ENCODE measurements at regions not wholly inside any gene's neighbourhood (a gene's known extent, or its start where the extent isn't known, plus 50 kb on each side); places are given as distances from the start of the nearest gene placed in this dataset.

DNA sequence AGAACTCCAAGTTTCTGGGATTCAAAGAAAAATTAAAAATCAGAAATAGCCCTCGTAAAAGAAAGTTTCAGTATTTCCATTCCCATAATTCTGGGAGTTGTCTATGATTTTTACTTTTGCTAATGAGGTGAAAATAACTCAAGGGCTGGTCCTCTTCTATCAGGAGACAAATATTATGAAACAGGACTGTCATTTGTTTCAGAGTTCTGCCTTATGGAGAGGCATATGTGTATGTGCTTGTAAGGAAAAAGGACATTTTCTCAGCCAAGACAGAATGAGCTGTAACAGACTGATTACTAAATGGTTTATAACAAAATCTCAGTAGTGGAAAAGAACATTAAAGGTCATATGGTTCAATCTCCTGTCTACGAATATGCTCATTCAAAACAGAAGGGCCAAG, 59.0 kb upstream of the TAB3 start:
- Histone ChIP-seq H4K20me1 (ENCODE audit: insufficient read depth, low read length) (no peaks in the 10 kb centered on the region), H2AFZ (replicated peaks; ENCODE audit: low read length, poor library complexity) (no peak overlapping the region)
- no peak for ATAC-seq (ENCODE audit: low read depth)

More for the DNA sequence above, 59.0 kb upstream of the TAB3 start:
- no peak overlapping the region for H2BK120ac ChIP-seq (ENCODE audit: low read depth, low read length)
- no peaks in the 10 kb centered on the region for H3K4me1 ChIP-seq (ENCODE audit: control insufficient read depth, insufficient read depth, low read length)
- H4K91ac ChIP-seq (ENCODE audit: insufficient read depth, low read depth, low read length): no peak overlapping the region
- POLR2A ChIA-PET (ENCODE audit: unreplicated experiment): no interaction called here
- no peak overlapping the region for H4K5ac ChIP-seq (ENCODE audit: low read depth, low read length)
- dilution Hi-C loops (cut with HindIII; ENCODE audit: low sequenced_read_pairs, unreplicated experiment) (no loop called here), in situ Hi-C loops (cut with MboI; ENCODE audit: low sequenced_read_pairs) (no loop called here), intact Hi-C loops (cut with micrococcal nuclease) (no loop called here)
- CTCF ChIA-PET: no interaction called here
- H2AK9ac ChIP-seq (replicated peaks; ENCODE audit: low read depth, low read length, poor library complexity): no peak overlapping the region
- H3K4me2 ChIP-seq (ENCODE audit: low read depth, low read length): no peak overlapping the region
- H3K23ac ChIP-seq (ENCODE audit: low read depth, low read length): no peak overlapping the region
- WGBS, 2 experiments (ENCODE audit: extremely low coverage in 2 of 2, insufficient read length in 1 of 2): no CpG with 5 or more reads among the region's 2 CpGs
- H3K9me1 ChIP-seq (ENCODE audit: insufficient read depth, low read length): no peaks in the 10 kb centered on the region
- no peak overlapping the region for H2AK5ac ChIP-seq (ENCODE audit: low read depth, low read length)
- H3K27ac ChIP-seq (ENCODE audit: insufficient read depth, low read length): no peak overlapping the region
- H3K18ac ChIP-seq (ENCODE audit: low read depth, low read length): no peak overlapping the region
- TF ChIP-seq, protein P1, sequence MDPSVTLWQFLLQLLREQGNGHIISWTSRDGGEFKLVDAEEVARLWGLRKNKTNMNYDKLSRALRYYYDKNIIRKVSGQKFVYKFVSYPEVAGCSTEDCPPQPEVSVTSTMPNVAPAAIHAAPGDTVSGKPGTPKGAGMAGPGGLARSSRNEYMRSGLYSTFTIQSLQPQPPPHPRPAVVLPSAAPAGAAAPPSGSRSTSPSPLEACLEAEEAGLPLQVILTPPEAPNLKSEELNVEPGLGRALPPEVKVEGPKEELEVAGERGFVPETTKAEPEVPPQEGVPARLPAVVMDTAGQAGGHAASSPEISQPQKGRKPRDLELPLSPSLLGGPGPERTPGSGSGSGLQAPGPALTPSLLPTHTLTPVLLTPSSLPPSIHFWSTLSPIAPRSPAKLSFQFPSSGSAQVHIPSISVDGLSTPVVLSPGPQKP (IDR thresholded peaks at IDR 0.05; ENCODE audit: borderline replicate concordance, low read depth, low read length): no peak
- TF ChIP-seq RFX5 (IDR thresholded peaks at IDR 0.05; ENCODE audit: low read depth, low read length): no peak
- no peak for TF ChIP-seq CEBPB (IDR thresholded peaks at IDR 0.05; ENCODE audit: low read depth, low read length)
- TF ChIP-seq RCOR1 (IDR thresholded peaks at IDR 0.05; ENCODE audit: insufficient replicate concordance, low read length): no peak
- no peak for TF ChIP-seq BHLHE40 (IDR thresholded peaks at IDR 0.05; ENCODE audit: low read depth, low read length)
- no peak overlapping the region for H4K8ac ChIP-seq (ENCODE audit: low read depth in 2 of 2, low read length in 2 of 2)
- no peak overlapping the region for H2BK20ac ChIP-seq (ENCODE audit: low read depth, low read length)
- no peaks in the 10 kb centered on the region for H3K9me3 ChIP-seq (ENCODE audit: control insufficient read depth, insufficient read depth, low read length)
- BruUV-seq (replicated peaks): no TSS peak
- H3K27me3 ChIP-seq (ENCODE audit: control insufficient read depth, insufficient read depth, low read length): no peaks in the 10 kb centered on the region
- no peak overlapping the region for H3K4me3 ChIP-seq (ENCODE audit: insufficient read depth, low read depth, low read length)
- no peak for DNase-seq
- H3K9ac ChIP-seq (ENCODE audit: low read depth, low read length): no peak overlapping the region
- H3K4ac ChIP-seq (ENCODE audit: low read depth, low read length): no peak overlapping the region
- H3K79me1 ChIP-seq (ENCODE audit: low read depth in 1 of 2, low read length in 2 of 2): no peaks in the 10 kb centered on the region
- no peak overlapping the region for H3K56ac ChIP-seq (ENCODE audit: extremely low read depth, insufficient read depth, low read length)
- no peak overlapping the region for H3K14ac ChIP-seq (replicated peaks; ENCODE audit: low read depth, low read length)
- H2BK15ac ChIP-seq (ENCODE audit: low read depth, low read length): no peak overlapping the region
- no peak overlapping the region for H2BK5ac ChIP-seq (ENCODE audit: low read depth, low read length, poor library complexity, severe bottlenecking)
- no peaks in the 10 kb centered on the region for H3K36me3 ChIP-seq (ENCODE audit: control insufficient read depth, insufficient read depth, low read length)

Data from IMR-90 (cell line).